ENCODE measurements at regions not wholly inside any gene's neighbourhood (a gene's known extent, or its start where the extent isn't known, plus 50 kb on each side); places are given as distances from the start of the nearest gene placed in this dataset.

- TF ChIP-seq, protein P1, sequence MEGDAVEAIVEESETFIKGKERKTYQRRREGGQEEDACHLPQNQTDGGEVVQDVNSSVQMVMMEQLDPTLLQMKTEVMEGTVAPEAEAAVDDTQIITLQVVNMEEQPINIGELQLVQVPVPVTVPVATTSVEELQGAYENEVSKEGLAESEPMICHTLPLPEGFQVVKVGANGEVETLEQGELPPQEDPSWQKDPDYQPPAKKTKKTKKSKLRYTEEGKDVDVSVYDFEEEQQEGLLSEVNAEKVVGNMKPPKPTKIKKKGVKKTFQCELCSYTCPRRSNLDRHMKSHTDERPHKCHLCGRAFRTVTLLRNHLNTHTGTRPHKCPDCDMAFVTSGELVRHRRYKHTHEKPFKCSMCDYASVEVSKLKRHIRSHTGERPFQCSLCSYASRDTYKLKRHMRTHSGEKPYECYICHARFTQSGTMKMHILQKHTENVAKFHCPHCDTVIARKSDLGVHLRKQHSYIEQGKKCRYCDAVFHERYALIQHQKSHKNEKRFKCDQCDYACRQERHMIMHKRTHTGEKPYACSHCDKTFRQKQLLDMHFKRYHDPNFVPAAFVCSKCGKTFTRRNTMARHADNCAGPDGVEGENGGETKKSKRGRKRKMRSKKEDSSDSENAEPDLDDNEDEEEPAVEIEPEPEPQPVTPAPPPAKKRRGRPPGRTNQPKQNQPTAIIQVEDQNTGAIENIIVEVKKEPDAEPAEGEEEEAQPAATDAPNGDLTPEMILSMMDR (conservative IDR thresholded peaks at IDR 0.05; ENCODE audit: low read depth, low read length), result no peak
- TF ChIP-seq EZH2 (IDR thresholded peaks at IDR 0.05; ENCODE audit: borderline replicate concordance, low read depth, low read length, poor library complexity, severe bottlenecking), result no peak
These were observed 103.0 kb upstream of the SFSWAP start for GRCh38 chr12:131607658-131608447.
